Uterus (tissue), 2 donors: ENCODE measurements at regions not wholly inside any gene's neighbourhood (a gene's known extent, or its start where the extent isn't known, plus 50 kb on each side); places are given as distances from the start of the nearest gene placed in this dataset.

ENCODE experiments used
- POLR2A ChIP-seq, 2 donors: fragments of 450-650 bp; IDR thresholded peaks; one replicate each; pipeline ENCODE4 v1.6.1; 2016; ENCODE audit warnings: antibody characterized with exemption in 2 of 2, mild to moderate bottlenecking in 1 of 2, moderate library complexity in 1 of 2
- TF ChIP-seq, protein P1 (sequence below), 4 experiments: fragments of 200-600 bp in 2 of 4; fragments of 450-650 bp in 2 of 4; sonication (generic) in 2 of 4; IDR thresholded peaks; one replicate each; pipeline ENCODE4 v1.5.1; 2016 to 2019; ENCODE audit warnings: antibody characterized with exemption in 4 of 4, mild to moderate bottlenecking in 2 of 4, moderate library complexity in 1 of 4

DNA sequence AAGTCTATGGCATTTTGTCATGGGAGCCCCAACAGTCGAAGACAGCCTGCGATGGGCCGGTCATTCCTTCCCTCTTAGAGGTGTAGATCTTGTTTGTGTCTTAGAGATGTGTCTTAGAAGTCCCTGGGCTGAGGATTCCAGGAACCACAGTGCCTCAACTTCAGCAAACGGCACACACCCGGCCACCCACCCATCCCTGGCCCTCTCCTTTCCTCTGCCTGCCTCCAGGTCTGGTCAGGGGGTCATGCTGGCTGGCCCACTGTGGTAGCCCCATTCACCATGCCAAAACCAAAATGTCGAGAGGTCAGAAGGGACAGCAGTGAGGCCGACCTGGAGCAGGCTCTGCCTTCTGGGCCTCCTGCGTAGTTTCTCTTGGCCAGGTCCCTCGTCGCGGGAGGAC is 857.9 kb downstream of the TBC1D22A start:
- TF ChIP-seq, protein P1, sequence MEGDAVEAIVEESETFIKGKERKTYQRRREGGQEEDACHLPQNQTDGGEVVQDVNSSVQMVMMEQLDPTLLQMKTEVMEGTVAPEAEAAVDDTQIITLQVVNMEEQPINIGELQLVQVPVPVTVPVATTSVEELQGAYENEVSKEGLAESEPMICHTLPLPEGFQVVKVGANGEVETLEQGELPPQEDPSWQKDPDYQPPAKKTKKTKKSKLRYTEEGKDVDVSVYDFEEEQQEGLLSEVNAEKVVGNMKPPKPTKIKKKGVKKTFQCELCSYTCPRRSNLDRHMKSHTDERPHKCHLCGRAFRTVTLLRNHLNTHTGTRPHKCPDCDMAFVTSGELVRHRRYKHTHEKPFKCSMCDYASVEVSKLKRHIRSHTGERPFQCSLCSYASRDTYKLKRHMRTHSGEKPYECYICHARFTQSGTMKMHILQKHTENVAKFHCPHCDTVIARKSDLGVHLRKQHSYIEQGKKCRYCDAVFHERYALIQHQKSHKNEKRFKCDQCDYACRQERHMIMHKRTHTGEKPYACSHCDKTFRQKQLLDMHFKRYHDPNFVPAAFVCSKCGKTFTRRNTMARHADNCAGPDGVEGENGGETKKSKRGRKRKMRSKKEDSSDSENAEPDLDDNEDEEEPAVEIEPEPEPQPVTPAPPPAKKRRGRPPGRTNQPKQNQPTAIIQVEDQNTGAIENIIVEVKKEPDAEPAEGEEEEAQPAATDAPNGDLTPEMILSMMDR (IDR thresholded peaks at IDR 0.05), result no peak
- no peak for TF ChIP-seq POLR2A (IDR thresholded peaks at IDR 0.05)
